ENCODE measurements at regions not wholly inside any gene's neighbourhood (a gene's known extent, or its start where the extent isn't known, plus 50 kb on each side); places are given as distances from the start of the nearest gene placed in this dataset.
A peak's percentile ranks its signal among the peaks of the same experiment; 100 is the strongest.
"Not testable (repeated sequence)": the region's sequence is repeated elsewhere in the genome, so short reads cannot be mapped to it uniquely, and the experiment has no call there.

GRCh38 chr13:50417597-50417996 lies 402.4 kb downstream of the KCNRG start:
- DNase-seq (ENCODE audit: low spot score), result peak; percentile 7

- DNase-seq (ENCODE audit: low spot score), result no peak
Measured at GRCh38 chr13:50419331-50419865, 404.2 kb downstream of the KCNRG start.

GRCh38 chr13:50419896-50420295 lies 404.7 kb downstream of the KCNRG start:
- DNase-seq (ENCODE audit: low spot score), result no peak

GRCh38 chr13:50420718-50421472 lies 405.7 kb downstream of the KCNRG start:
- DNase-seq (ENCODE audit: low spot score), result no peak

GRCh38 chr13:50421473-50422130 lies 406.4 kb downstream of the KCNRG start:
- DNase-seq (ENCODE audit: low spot score), result no peak

GRCh38 chr13:50422181-50423148 lies 407.2 kb downstream of the KCNRG start:
- DNase-seq (ENCODE audit: low spot score), result no peak

- no peak for DNase-seq (ENCODE audit: low spot score)
Measured at GRCh38 chr13:50424993-50425392, 409.7 kb downstream of the KCNRG start.

GRCh38 chr13:50425772-50426171 lies 410.5 kb downstream of the KCNRG start:
- no peak for DNase-seq (ENCODE audit: low spot score)

- DNase-seq (ENCODE audit: low spot score), result no peak
Measured at GRCh38 chr13:50426927-50427326, 411.7 kb downstream of the KCNRG start.

GRCh38 chr13:50427511-50427910 lies 412.3 kb downstream of the KCNRG start:
- DNase-seq (ENCODE audit: low spot score), result not testable (repeated sequence)

- DNase-seq (ENCODE audit: low spot score), result no peak
Measured at GRCh38 chr13:50428183-50428877, 413.1 kb downstream of the KCNRG start.

GRCh38 chr13:50435011-50435410 lies 408.5 kb downstream of the DLEU7 start:
- DNase-seq (ENCODE audit: low spot score), result no peak

GRCh38 chr13:50437252-50437651 lies 406.2 kb downstream of the DLEU7 start:
- peak; percentile 25 for DNase-seq (ENCODE audit: low spot score)

- no peak for DNase-seq (ENCODE audit: low spot score)
Measured at GRCh38 chr13:50438351-50438750, 405.1 kb downstream of the DLEU7 start.

GRCh38 chr13:50441130-50441529 lies 402.4 kb downstream of the DLEU7 start:
- no peak for DNase-seq (ENCODE audit: low spot score)

GRCh38 chr13:50444726-50445125 lies 398.8 kb downstream of the DLEU7 start:
- DNase-seq (ENCODE audit: low spot score), result no peak

- DNase-seq (ENCODE audit: low spot score), result no peak
Measured at GRCh38 chr13:50446611-50447010, 396.9 kb downstream of the DLEU7 start.

- no peak for DNase-seq (ENCODE audit: low spot score)
Measured at GRCh38 chr13:50448535-50448998, 394.9 kb downstream of the DLEU7 start.

GRCh38 chr13:50449465-50449864 lies 394.0 kb downstream of the DLEU7 start:
- no peak for DNase-seq (ENCODE audit: low spot score)

- no peak for DNase-seq (ENCODE audit: low spot score)
Measured at GRCh38 chr13:50450279-50450678, 393.2 kb downstream of the DLEU7 start.

GRCh38 chr13:50451609-50452008 lies 391.9 kb downstream of the DLEU7 start:
- no peak for DNase-seq (ENCODE audit: low spot score)
